NB4 (cell line): ENCODE measurements at regions not wholly inside any gene's neighbourhood (a gene's known extent, or its start where the extent isn't known, plus 50 kb on each side); places are given as distances from the start of the nearest gene placed in this dataset.

Experiments
- DNase-seq: peaks from one replicate; pipeline ENCODE4 v3.0.0; 2010; ENCODE audit warnings: low read depth
- H3K4me3 ChIP-seq: one replicate; pipeline ENCODE4 v1.5.1; 2011; ENCODE audit warnings: mild to moderate bottlenecking, low read depth, low read length, moderate library complexity
- CTCF ChIP-seq: IDR thresholded peaks from one replicate; pipeline ENCODE4 v1.5.1; 2012; ENCODE audit warnings: low read depth, low read length
- MYC ChIP-seq: IDR thresholded peaks from 2 replicates; pipeline ENCODE4 v1.6.1; 2011; ENCODE audit warnings: low read depth, low read length
- POLR2A ChIP-seq: IDR thresholded peaks from 2 replicates; pipeline ENCODE4 v1.6.1; 2011; ENCODE audit warnings: mild to moderate bottlenecking; ENCODE audit not compliant: insufficient read length; ENCODE audit errors: extremely low read depth
- TF ChIP-seq, protein P1 (sequence below): IDR thresholded peaks from 2 replicates; pipeline ENCODE4 v1.6.1; 2011; ENCODE audit warnings: low read depth, low read length

GRCh38 chr9:28082671-28083070 lies 509.4 kb upstream of the C9orf72 start:
- TF ChIP-seq POLR2A, result no peak
- TF ChIP-seq CTCF, result no peak
- TF ChIP-seq, protein P1, sequence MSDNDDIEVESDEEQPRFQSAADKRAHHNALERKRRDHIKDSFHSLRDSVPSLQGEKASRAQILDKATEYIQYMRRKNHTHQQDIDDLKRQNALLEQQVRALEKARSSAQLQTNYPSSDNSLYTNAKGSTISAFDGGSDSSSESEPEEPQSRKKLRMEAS, result no peak
- TF ChIP-seq MYC, result no peak
- no peak overlapping the region for H3K4me3 ChIP-seq
- no peak for DNase-seq

GRCh38 chr9:28086881-28087280 lies 513.6 kb upstream of the C9orf72 start:
- H3K4me3 ChIP-seq, result no peak overlapping the region
- TF ChIP-seq, protein P1, result no peak
- TF ChIP-seq CTCF (no peak), POLR2A (no peak), MYC (no peak)
- no peak for DNase-seq

DNA sequence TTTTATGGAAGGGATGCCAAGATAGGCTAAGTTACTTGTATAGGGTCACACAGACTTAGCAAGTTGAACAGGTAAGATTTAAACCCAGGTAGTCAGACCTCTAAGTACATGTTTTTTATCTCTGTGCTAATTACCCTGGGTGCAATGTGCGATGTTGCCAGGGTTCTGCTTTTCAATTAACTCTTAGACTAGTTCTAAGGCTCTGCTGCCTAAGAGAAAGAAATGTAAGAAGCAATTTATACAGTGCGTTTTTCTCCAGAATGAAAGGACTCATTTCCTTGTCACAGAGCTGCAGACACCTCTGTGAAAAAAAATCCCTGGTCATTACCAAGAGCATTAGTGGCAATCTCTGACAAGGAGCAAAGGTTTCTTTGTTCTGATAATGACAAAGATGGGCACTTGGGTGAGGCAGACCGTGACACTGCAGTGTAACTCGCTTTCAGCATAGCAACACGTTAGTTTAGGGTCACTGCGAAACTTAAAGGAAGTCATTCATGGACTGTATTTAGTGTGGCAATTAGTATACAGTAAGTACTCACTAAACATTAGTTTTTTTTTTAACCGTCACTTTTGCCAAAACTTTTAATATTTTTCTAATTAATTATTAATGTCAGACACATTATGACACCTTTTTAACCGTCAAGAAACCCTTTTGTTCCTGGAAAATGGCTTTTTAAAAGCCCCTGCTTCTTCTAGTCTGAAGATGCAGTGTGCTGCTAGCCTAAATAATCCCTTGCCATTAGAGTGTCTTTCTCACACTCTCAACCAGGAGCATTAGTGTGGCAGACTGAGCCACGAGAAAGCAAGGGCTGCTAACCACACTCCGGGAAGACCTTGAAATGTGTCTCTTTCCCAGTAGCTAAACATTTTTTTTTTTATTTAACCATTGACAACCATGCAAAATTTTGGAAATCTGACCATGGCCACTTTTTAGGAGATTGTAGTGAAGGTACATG lies 520.0 kb upstream of the C9orf72 start:
- no peak overlapping the region for H3K4me3 ChIP-seq
- DNase-seq, result no peak
- TF ChIP-seq MYC (no peak), POLR2A (no peak), CTCF (no peak)
- TF ChIP-seq, protein P1, result no peak

GRCh38 chr9:28101509-28101908 lies 528.2 kb upstream of the C9orf72 start:
- no peak overlapping the region for H3K4me3 ChIP-seq
- no peak for DNase-seq
- TF ChIP-seq MYC (no peak), CTCF (no peak), POLR2A (no peak)
- TF ChIP-seq, protein P1, result no peak

DNA sequence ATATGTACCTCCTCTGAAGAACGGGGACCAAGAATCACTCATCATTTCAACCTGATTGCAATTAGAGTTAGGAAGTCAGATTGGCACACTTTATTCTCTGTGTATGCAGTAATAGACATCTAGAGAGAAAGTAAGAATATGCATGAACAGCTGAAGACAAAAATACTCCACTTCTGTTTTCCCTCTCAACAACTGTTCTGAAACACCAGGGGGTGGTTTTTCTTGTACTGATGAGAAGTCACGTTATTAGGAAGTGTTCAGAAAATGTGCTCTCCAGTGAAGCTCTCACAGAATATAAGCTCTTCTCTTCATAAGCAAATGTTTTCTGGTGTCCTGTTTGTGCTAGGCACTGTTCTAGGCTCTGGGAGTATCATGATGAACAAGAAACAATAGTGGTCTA lies 531.7 kb upstream of the C9orf72 start:
- no peak overlapping the region for H3K4me3 ChIP-seq
- no peak for DNase-seq
- TF ChIP-seq POLR2A (no peak), CTCF (no peak), MYC (no peak)
- TF ChIP-seq, protein P1, result no peak
